K562 (cell line): ENCODE measurements at regions not wholly inside any gene's neighbourhood (a gene's known extent, or its start where the extent isn't known, plus 50 kb on each side); places are given as distances from the start of the nearest gene placed in this dataset.
A peak's percentile ranks its signal among the peaks of the same experiment; 100 is the strongest.

Experiments used
- ATAC-seq: fragments of 200-7000 bp; cut with Tn5 transposase; 3 replicates; pipeline ENCODE4 v1.9.1; 2020; ENCODE audit warnings: moderate library complexity
- BruUV-seq: library from RNA; stranded (reverse); fragments of 400-500 nt; replicated peaks from 2 replicates; lab custom pipeline; 2021; lab: Mats Ljungman, UMichigan
- CTCF ChIA-PET: fragments of 300-600 bp; formaldehyde crosslinking; extraction: SDS; loops from one replicate; lab custom pipeline; 2021; ENCODE audit warnings: low intra/inter-chr PET ratio; lab: Yijun Ruan, JAX
- POLR2A ChIA-PET: fragments of 300-600, 350-650 bp; sonication (Branson Sonifier 250); formaldehyde crosslinking; extraction: SDS; loops from one replicate; lab custom pipeline; 2021; ENCODE audit warnings: antibody characterized with exemption, inconsistent platforms; lab: Yijun Ruan, JAX
- DNase-seq, 4 experiments: peaks; one replicate each; pipeline versions ENCODE4 v3.0.0 to v3.0.0-alpha.2; 2011 to 2018; ENCODE audit warnings: low spot score in 3 of 4, mixed read lengths in 3 of 4; ENCODE audit errors: extremely low read depth in 1 of 4
- FAIRE-seq: peaks from 2 replicates; lab custom pipeline; 2011; peaks lifted over from hg19 to GRCh38; lab: Jason Lieb, UNC
- H2AFZ ChIP-seq: 2 replicates; pipeline ENCODE4 v1.6.0; 2011; ENCODE audit warnings: low read depth, low read length, control low read depth, inconsistent platforms
- H3K27ac ChIP-seq: fragments of 200-600 bp; 3 replicates; pipeline ENCODE4 v1.8.0; 2011; ENCODE audit warnings: low read depth, mild to moderate bottlenecking, control low read depth, inconsistent platforms, low read length, moderate library complexity, mixed read lengths; ENCODE audit errors: extremely low read depth
- H3K27me3 ChIP-seq, 2 experiments: fragments of 300-600 bp in 1 of 2; 2 replicates in 1 of 2; 3 replicates in 1 of 2; pipeline versions ENCODE4 v1.6.0 to v1.8.0; 2011; ENCODE audit warnings: inconsistent platforms in 2 of 2, low read length in 2 of 2, mild to moderate bottlenecking in 1 of 2, mixed read lengths in 1 of 2, moderate library complexity in 1 of 2; ENCODE audit not compliant: control insufficient read depth in 2 of 2, insufficient read depth in 2 of 2
- H3K36me3 ChIP-seq: fragments of 300-600 bp; 3 replicates; pipeline ENCODE4 v1.8.0; 2011; ENCODE audit warnings: mild to moderate bottlenecking, low read length, inconsistent platforms; ENCODE audit not compliant: control insufficient read depth, insufficient read depth
- H3K4me1 ChIP-seq, 2 experiments: fragments of 200-600 bp in 1 of 2; replicated peaks in 1 of 2; 2 replicates in 1 of 2; 3 replicates in 1 of 2; pipeline versions ENCODE4 v1.5.1 to v1.8.0; 2011; ENCODE audit warnings: inconsistent platforms in 2 of 2, low read length in 2 of 2, mild to moderate bottlenecking in 1 of 2, mixed read lengths in 1 of 2, moderate library complexity in 1 of 2; ENCODE audit not compliant: control insufficient read depth in 2 of 2, insufficient read depth in 2 of 2
- H3K4me2 ChIP-seq: 2 replicates; pipeline ENCODE4 v1.6.1; 2011; ENCODE audit warnings: low read length, control low read depth, inconsistent platforms, mixed read lengths; ENCODE audit not compliant: insufficient read depth
- H3K4me3 ChIP-seq: fragments of 200-600 bp; sonication (generic), shearing (Covaris generic); 2 replicates; pipeline ENCODE4 v1.5.1; 2016; ENCODE audit warnings: control low read depth, inconsistent platforms
- H3K79me2 ChIP-seq: fragments of 200-600 bp; 3 replicates; pipeline ENCODE4 v1.8.0; 2011; ENCODE audit warnings: low read length, inconsistent platforms; ENCODE audit not compliant: control insufficient read depth, insufficient read depth
- H3K9ac ChIP-seq, 2 experiments: 2 replicates each; pipeline versions ENCODE4 v1.6.0 to v1.6.1; 2011; ENCODE audit warnings: low read depth in 2 of 2, low read length in 2 of 2, control low read depth in 1 of 2, inconsistent platforms in 1 of 2, mild to moderate bottlenecking in 1 of 2, mixed read lengths in 1 of 2; ENCODE audit not compliant: insufficient read depth in 1 of 2
- H3K9me1 ChIP-seq: one replicate; pipeline ENCODE4 v1.6.0; 2011; ENCODE audit warnings: inconsistent platforms, mild to moderate bottlenecking, low read length, moderate library complexity; ENCODE audit not compliant: control insufficient read depth, insufficient read depth
- H3K9me3 ChIP-seq: replicated peaks from 2 replicates; pipeline ENCODE4 v1.5.1; 2011; ENCODE audit warnings: low read depth, low read length, inconsistent platforms; ENCODE audit not compliant: control insufficient read depth, insufficient read depth
- H4K20me1 ChIP-seq: replicated peaks from 2 replicates; pipeline ENCODE4 v1.6.1; 2011; ENCODE audit warnings: low read length, inconsistent platforms, mixed read lengths; ENCODE audit not compliant: control insufficient read depth, insufficient read depth
- ATF3 ChIP-seq, 2 experiments: fragments of 450-650 bp in 1 of 2; sonication (generic) in 1 of 2; formaldehyde crosslinking in 1 of 2; IDR thresholded peaks in 1 of 2; conservative IDR thresholded peaks in 1 of 2; 2 replicates each; pipeline versions ENCODE4 v1.6.1 to v1.8.1; 2016 to 2023; ENCODE audit warnings: mild to moderate bottlenecking in 2 of 2, moderate library complexity in 2 of 2, inconsistent platforms in 1 of 2, missing genetic modification reagents in 1 of 2
- CEBPG ChIP-seq, 3 experiments: fragments of 200-800 bp in 1 of 3; sonication (Bioruptor generic) in 1 of 3; sonication (generic) in 1 of 3; formaldehyde crosslinking in 1 of 3; IDR thresholded peaks in 2 of 3; conservative IDR thresholded peaks in 1 of 3; 2 replicates each; pipeline versions ENCODE4 v1.6.1 to v1.8.0; 2016 to 2022; ENCODE audit warnings: missing compliant biosample characterization in 2 of 3, missing genetic modification characterization in 2 of 3, mild to moderate bottlenecking in 1 of 3, missing genetic modification reagents in 1 of 3
- COPS2 ChIP-seq: fragments of 450-650 bp; conservative IDR thresholded peaks from 2 replicates; pipeline ENCODE4 v1.6.1; 2016; ENCODE audit warnings: mild to moderate bottlenecking, moderate library complexity
- DDX20 ChIP-seq: fragments of 450-650 bp; IDR thresholded peaks from 2 replicates; pipeline ENCODE4 v1.6.1; 2016; ENCODE audit warnings: missing genetic modification characterization, low read depth, mild to moderate bottlenecking, missing compliant biosample characterization, moderate library complexity
- FOXA1 ChIP-seq: fragments of 450-650 bp; IDR thresholded peaks from 2 replicates; pipeline ENCODE4 v1.6.1; 2016; ENCODE audit warnings: mild to moderate bottlenecking, borderline replicate concordance
- FOXJ2 ChIP-seq: fragments of 200-800 bp; sonication (Bioruptor generic); IDR thresholded peaks from 2 replicates; pipeline ENCODE4 v1.6.1; 2016; ENCODE audit warnings: missing genetic modification characterization, missing compliant biosample characterization
- GATAD2B ChIP-seq: fragments of 450-650 bp; IDR thresholded peaks from 2 replicates; pipeline ENCODE4 v1.6.1; 2017; ENCODE audit warnings: mild to moderate bottlenecking, borderline replicate concordance
- HMG20A ChIP-seq: fragments of 450-650 bp; formaldehyde crosslinking; conservative IDR thresholded peaks from 2 replicates; pipeline ENCODE4 v1.4.0; 2020; ENCODE audit warnings: mild to moderate bottlenecking, mixed read lengths
- MCM5 ChIP-seq: fragments of 450-650 bp; IDR thresholded peaks from 2 replicates; pipeline ENCODE4 v1.6.1; 2016; ENCODE audit warnings: low read depth
- NCOA6 ChIP-seq: fragments of 450-650 bp; IDR thresholded peaks from 2 replicates; pipeline ENCODE4 v1.6.1; 2017; ENCODE audit warnings: mild to moderate bottlenecking
- RBM22 ChIP-seq: fragments of 200-400 bp; formaldehyde crosslinking; IDR thresholded peaks from 2 replicates; pipeline ENCODE4 v1.6.1; 2018; ENCODE audit warnings: low read length, low read depth; ENCODE audit not compliant: poor library complexity, severe bottlenecking
- ZBTB17 ChIP-seq: fragments of 450-650 bp; formaldehyde crosslinking; IDR thresholded peaks from 2 replicates; pipeline ENCODE4 v1.4.0; 2020; ENCODE audit warnings: mild to moderate bottlenecking
- ZNF778 ChIP-seq: fragments of 450-650 bp; formaldehyde crosslinking; IDR thresholded peaks from 2 replicates; pipeline ENCODE4 v1.4.0; 2020; ENCODE audit warnings: mild to moderate bottlenecking, moderate library complexity
- WGBS: fragments of 100-300 bp; shearing (Covaris generic); methylation state at CpG from one replicate; pipeline ENCODE4 v1.1.6; 2016; ENCODE audit warnings: low coverage, mixed read lengths; ENCODE audit not compliant: insufficient coverage; ENCODE audit errors: missing lambda C conversion rate; 5-methylcytosine and 5-hydroxymethylcytosine counted together
- in situ Hi-C: fragments of 300-500 bp; cut with MboI; formaldehyde crosslinking; loops from 4 replicates; pipeline ENCODE4 v1.15.0; 2018; ENCODE audit warnings: inconsistent platforms, mixed read lengths
- intact Hi-C: fragments of 100-400 bp; cut with micrococcal nuclease; formaldehyde crosslinking; loops from 2 replicates; pipeline ENCODE4 v1.14.2; 2022
- TF ChIP-seq, protein P1 (sequence below): fragments of 450-650 bp; IDR thresholded peaks from 2 replicates; pipeline ENCODE4 v1.6.1; 2016

DNA sequence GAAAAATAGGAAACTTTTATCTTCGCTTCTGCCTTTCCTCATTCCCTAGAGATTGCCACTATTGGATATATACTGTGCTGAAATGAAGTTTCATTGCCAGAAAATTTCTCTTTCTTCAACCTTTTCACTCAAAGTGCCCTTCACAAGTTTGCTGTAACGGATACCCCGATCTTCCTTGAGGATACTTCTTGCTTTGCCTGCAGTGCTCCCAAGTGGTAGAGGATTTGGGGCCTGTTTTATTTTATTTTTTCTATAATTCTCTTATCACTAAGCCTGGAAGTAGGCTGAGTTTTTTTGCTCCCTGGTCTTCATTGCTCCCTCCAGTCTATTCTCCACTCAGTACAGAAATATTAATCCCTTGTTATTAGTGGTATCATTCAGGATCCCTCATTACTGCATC lies 481.4 kb upstream of the CDH18 start:
- ATAC-seq: no peak
- no peak for FAIRE-seq

DNA sequence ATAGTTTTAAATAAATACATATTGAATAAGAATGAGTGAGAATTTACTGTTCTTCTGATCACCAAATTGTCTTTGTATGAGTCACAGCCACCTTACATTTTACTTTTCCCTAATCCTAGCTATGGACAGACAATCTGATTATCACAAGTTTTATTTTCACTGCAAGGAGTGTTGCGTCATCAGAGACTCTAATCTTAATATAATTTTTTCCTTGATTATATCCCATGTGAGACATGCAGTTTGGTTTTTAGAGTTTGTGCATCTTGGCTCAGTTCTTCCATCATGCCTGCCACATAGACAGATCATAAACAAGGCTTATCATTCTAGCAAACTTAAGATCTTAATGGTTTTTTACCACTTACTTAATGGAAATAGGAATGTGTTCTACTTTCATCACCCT lies 478.5 kb upstream of the CDH18 start:
- POLR2A ChIA-PET: no interaction called here
- H4K20me1 ChIP-seq: no peaks in the 10 kb centered on the region
- peak; percentile 15 for FAIRE-seq
- H3K36me3 ChIP-seq: no peaks in the 10 kb centered on the region
- H3K4me2 ChIP-seq: no peak overlapping the region
- BruUV-seq: no TSS peak
- H3K9ac ChIP-seq: no peak overlapping the region
- no peak for DNase-seq
- no peak for ATAC-seq
- CTCF ChIA-PET: no interaction called here
- H3K4me1 ChIP-seq: no peaks in the 10 kb centered on the region
- H3K9me3 ChIP-seq: no peaks in the 10 kb centered on the region; the same call in 1 of the 2 replicates
- H2AFZ ChIP-seq: no peak overlapping the region
- no peak overlapping the region for H3K27ac ChIP-seq
- intact Hi-C loops: no loop called here
- in situ Hi-C loops: no loop called here
- WGBS: 0% methylated on average over 1 of the region's 1 CpG
- H3K9me1 ChIP-seq: no peaks in the 10 kb centered on the region
- H3K27me3 ChIP-seq: no peaks in the 10 kb centered on the region
- no peak overlapping the region for H3K4me3 ChIP-seq
- H3K79me2 ChIP-seq: no peaks in the 10 kb centered on the region
- TF ChIP-seq, protein P1, sequence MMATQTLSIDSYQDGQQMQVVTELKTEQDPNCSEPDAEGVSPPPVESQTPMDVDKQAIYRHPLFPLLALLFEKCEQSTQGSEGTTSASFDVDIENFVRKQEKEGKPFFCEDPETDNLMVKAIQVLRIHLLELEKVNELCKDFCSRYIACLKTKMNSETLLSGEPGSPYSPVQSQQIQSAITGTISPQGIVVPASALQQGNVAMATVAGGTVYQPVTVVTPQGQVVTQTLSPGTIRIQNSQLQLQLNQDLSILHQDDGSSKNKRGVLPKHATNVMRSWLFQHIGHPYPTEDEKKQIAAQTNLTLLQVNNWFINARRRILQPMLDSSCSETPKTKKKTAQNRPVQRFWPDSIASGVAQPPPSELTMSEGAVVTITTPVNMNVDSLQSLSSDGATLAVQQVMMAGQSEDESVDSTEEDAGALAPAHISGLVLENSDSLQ: no peak
- TF ChIP-seq CEBPG (CRISPR knock-in tag; IDR thresholded peaks at IDR 0.05) (no peak), CEBPG (tag; conservative IDR thresholded peaks at IDR 0.05 in 1 of 2, IDR thresholded peaks at IDR 0.05 in 1 of 2) (peak in 1 of 2 experiments; percentile 60; a peak in 2 of 4 replicates), ATF3 (IDR thresholded peaks at IDR 0.05) (peak; percentile 29; the same call in 1 of the 2 replicates), ATF3 (CRISPR knock-in tag; conservative IDR thresholded peaks at IDR 0.05) (no peak), DDX20 (tag) (no peak), COPS2 (no peak), HMG20A (CRISPR knock-in tag) (no peak), ZNF778 (no peak), ZBTB17 (no peak), RBM22 (no peak), FOXJ2 (tag) (no peak), FOXA1 (no peak), NCOA6 (no peak)

More for the DNA sequence above, 481.4 kb upstream of the CDH18 start:
- no peaks in the 10 kb centered on the region for H3K4me1 ChIP-seq
- WGBS: 2% methylated on average over 3 of the region's 3 CpGs
- H2AFZ ChIP-seq: no peak overlapping the region
- in situ Hi-C loops (no loop called here), intact Hi-C loops (no loop called here)
- H3K79me2 ChIP-seq: no peaks in the 10 kb centered on the region
- no peak overlapping the region for H3K9ac ChIP-seq
- ChIA-PET CTCF (no interaction called here), POLR2A (no interaction called here)
- no peak overlapping the region for H3K27ac ChIP-seq
- no peak for DNase-seq
- no peaks in the 10 kb centered on the region for H3K27me3 ChIP-seq
- H3K9me3 ChIP-seq: no peaks in the 10 kb centered on the region; the same call in 1 of the 2 replicates
- BruUV-seq: no TSS peak
- no peak overlapping the region for H3K4me3 ChIP-seq
- H3K36me3 ChIP-seq: no peaks in the 10 kb centered on the region
- TF ChIP-seq MCM5 (no peak), GATAD2B (no peak)
- no peaks in the 10 kb centered on the region for H3K9me1 ChIP-seq
- no peaks in the 10 kb centered on the region for H4K20me1 ChIP-seq
- no peak overlapping the region for H3K4me2 ChIP-seq
